ENCODE measurements at regions not wholly inside any gene's neighbourhood (a gene's known extent, or its start where the extent isn't known, plus 50 kb on each side); places are given as distances from the start of the nearest gene placed in this dataset.

GRCh38 chr4:130092187-130093015 lies 996.4 kb downstream of the C4orf33 start:
- DNase-seq: no peak

- DNase-seq: no peak
Measured at GRCh38 chr4:130099105-130099504, 1003.2 kb downstream of the C4orf33 start.

- no peak for DNase-seq
Measured at GRCh38 chr4:130110189-130110588, 1014.2 kb downstream of the C4orf33 start.

- DNase-seq: no peak
Measured at GRCh38 chr4:130110770-130111169, 1014.8 kb downstream of the C4orf33 start.

GRCh38 chr4:130124066-130124465 lies 1028.1 kb downstream of the C4orf33 start:
- no peak for DNase-seq

- no peak for DNase-seq
Measured at GRCh38 chr4:130125467-130125866, 1029.5 kb downstream of the C4orf33 start.

GRCh38 chr4:130127297-130127696 lies 1031.3 kb downstream of the C4orf33 start:
- no peak for DNase-seq

GRCh38 chr4:130131536-130131935 lies 1035.6 kb downstream of the C4orf33 start:
- DNase-seq: no peak

- DNase-seq: no peak
Measured at GRCh38 chr4:130141651-130142050, 1045.7 kb downstream of the C4orf33 start.

- DNase-seq: no peak
Measured at GRCh38 chr4:130143656-130144055, 1047.7 kb downstream of the C4orf33 start.

GRCh38 chr4:130146773-130147172 lies 1050.8 kb downstream of the C4orf33 start:
- no peak for DNase-seq

- no peak for DNase-seq
Measured at GRCh38 chr4:130147641-130148040, 1051.7 kb downstream of the C4orf33 start.

GRCh38 chr4:130154901-130155300 lies 1058.9 kb downstream of the C4orf33 start:
- no peak for DNase-seq

- no peak for DNase-seq
Measured at GRCh38 chr4:130163701-130164100, 1067.7 kb downstream of the C4orf33 start.

- DNase-seq: no peak
Measured at GRCh38 chr4:130165381-130165780, 1069.4 kb downstream of the C4orf33 start.

GRCh38 chr4:130172156-130172555 lies 1076.2 kb downstream of the C4orf33 start:
- DNase-seq: no peak

- DNase-seq: no peak
Measured at GRCh38 chr4:130178106-130178505, 1082.2 kb downstream of the C4orf33 start.

GRCh38 chr4:130183096-130183495 lies 1087.1 kb downstream of the C4orf33 start:
- DNase-seq: no peak

GRCh38 chr4:130183766-130184165 lies 1087.8 kb downstream of the C4orf33 start:
- DNase-seq: no peak

GRCh38 chr4:130185123-130185522 lies 1089.2 kb downstream of the C4orf33 start:
- DNase-seq: no peak

- no peak for DNase-seq
Measured at GRCh38 chr4:130186931-130187330, 1091.0 kb downstream of the C4orf33 start.

GRCh38 chr4:130187587-130187986 lies 1091.6 kb downstream of the C4orf33 start:
- no peak for DNase-seq

- DNase-seq: no peak
Measured at GRCh38 chr4:130192787-130193186, 1096.8 kb downstream of the C4orf33 start.

GRCh38 chr4:130197946-130198345 lies 1102.0 kb downstream of the C4orf33 start:
- DNase-seq: no peak

GRCh38 chr4:130203571-130203970 lies 1107.6 kb downstream of the C4orf33 start:
- no peak for DNase-seq

Measured in activated CD8-positive, alpha-beta memory T cell treated with anti-CD3 and anti-CD28 coated beads, Interleukin-2, amount 50 U/mL, for 4 hours (primary cell).